Adrenal gland (tissue), 9 donors: ENCODE measurements at regions not wholly inside any gene's neighbourhood (a gene's known extent, or its start where the extent isn't known, plus 50 kb on each side); places are given as distances from the start of the nearest gene placed in this dataset.

Source experiments
- DNase-seq, 7 donors: peaks; one replicate each; pipeline ENCODE4 v3.0.0-alpha.2; 2019 to 2020
- H3K27ac ChIP-seq, 5 donors: fragments of 200-600 bp; sonication (generic) in 4 of 5; 1 replicate in 3 of 5; 2 replicates in 2 of 5; pipeline versions ENCODE4 v1.5.1 to v1.8.0; 2016 to 2020; ENCODE audit warnings: mild to moderate bottlenecking in 1 of 5
- H3K27me3 ChIP-seq: fragments of 200-600 bp; 2 replicates; pipeline ENCODE4 v1.8.0; 2021
- H3K36me3 ChIP-seq, 2 donors: fragments of 200-600 bp; replicated peaks in 1 of 2; 1 replicate in 1 of 2; 2 replicates in 1 of 2; pipeline versions ENCODE4 v1.5.1 to v1.8.0; 2018 to 2022
- H3K4me1 ChIP-seq, 2 donors: fragments of 200-600 bp; replicated peaks in 1 of 2; 1 replicate in 1 of 2; 2 replicates in 1 of 2; pipeline versions ENCODE4 v1.5.1 to v1.8.0; 2018 to 2021
- H3K4me3 ChIP-seq, 4 donors: fragments of 200-600 bp; sonication (generic) in 3 of 4; one replicate each; pipeline ENCODE4 v1.5.1; 2016 to 2018
- H3K9me3 ChIP-seq, 3 donors: fragments of 200-600 bp; sonication (generic) in 1 of 3; replicated peaks in 1 of 3; 1 replicate in 2 of 3; 2 replicates in 1 of 3; pipeline versions ENCODE4 v1.5.1 to v1.8.0; 2016 to 2021
- CTCF ChIP-seq, 6 experiments: fragments of 450-650 bp in 4 of 6; fragments of 200-600 bp in 2 of 6; sonication (generic) in 1 of 6; IDR thresholded peaks; 1 replicate in 5 of 6; 2 replicates in 1 of 6; pipeline versions ENCODE4 v1.5.1 to v1.8.0; 2016 to 2021; ENCODE audit warnings: antibody characterized with exemption in 6 of 6, mild to moderate bottlenecking in 2 of 6, moderate library complexity in 1 of 6
- POLR2A ChIP-seq, 2 donors: fragments of 450-650 bp; IDR thresholded peaks; one replicate each; pipeline ENCODE4 v1.6.1; 2017; ENCODE audit warnings: antibody characterized with exemption in 2 of 2, mild to moderate bottlenecking in 2 of 2, moderate library complexity in 1 of 2
- WGBS, 4 donors: extraction: QIAGEN DNeasy Blood & Tissue Kit in 2 of 4; methylation state at CpG; one replicate each; pipeline versions ENCODE4 v1.1.5 to v1.1.7; 2013 to 2017; 5-methylcytosine and 5-hydroxymethylcytosine counted together
- intact Hi-C, 2 donors: fragments of 100-400 bp; cut with DNase I; formaldehyde crosslinking; loops; one replicate each; pipeline versions ENCODE4 v1.14.1 to v1.15.0; 2022 to 2023
- donor health status: healthy with polysubstance abuse.
- donor health status: Bipolar disorder and iron deficiency.
- donor health status: DM: yes; HTN: yes; CAD: no.
- donor health status: DM: no; HTN: no; CAD: no.
- donor health status: DM: no; HTN: no; CAD: no.

- Histone ChIP-seq H3K4me3 (no peak overlapping the region), H3K4me1 (no peaks in the 10 kb centered on the region), H3K27me3 (no peaks in the 10 kb centered on the region), H3K36me3 (no peaks in the 10 kb centered on the region), H3K9me3 (no peaks in the 10 kb centered on the region), H3K27ac (no peak overlapping the region)
- 54 to 73% (median 68%) methylated on average over 6 of the region's 6 CpGs for WGBS, 4 donors
- intact Hi-C loops: no loop called here
- DNase-seq: no peak
- TF ChIP-seq POLR2A (IDR thresholded peaks at IDR 0.05) (no peak), CTCF (IDR thresholded peaks at IDR 0.05) (no peak)
These were observed 70.7 kb upstream of the CAMK1G start for GRCh38 chr1:209512821-209513220.

- no peaks in the 10 kb centered on the region for H3K36me3 ChIP-seq
- WGBS, 4 donors: 45 to 62% (median 54%) methylated on average over 5 of the region's 5 CpGs
- H3K27me3 ChIP-seq: no peaks in the 10 kb centered on the region
- no peaks in the 10 kb centered on the region for H3K4me1 ChIP-seq
- TF ChIP-seq POLR2A (IDR thresholded peaks at IDR 0.05): no peak
- TF ChIP-seq CTCF (IDR thresholded peaks at IDR 0.05): peak; percentile 8 to 40 (median 25)
- intact Hi-C loops: no loop called here
- no peaks in the 10 kb centered on the region for H3K9me3 ChIP-seq
- H3K27ac ChIP-seq: no peak overlapping the region
- H3K4me3 ChIP-seq: no peak overlapping the region
- no peak for DNase-seq
These were observed 70.3 kb upstream of the CAMK1G start for GRCh38 chr1:209513226-209513625.

GRCh38 chr1:209516771-209517680 is 66.5 kb upstream of the CAMK1G start:
- H3K4me1 ChIP-seq: no peaks in the 10 kb centered on the region
- no peaks in the 10 kb centered on the region for H3K27me3 ChIP-seq
- no peak overlapping the region for H3K4me3 ChIP-seq
- 57 to 69% (median 66%) methylated on average over 10 of the region's 10 CpGs for WGBS, 4 donors
- H3K27ac ChIP-seq: no peak overlapping the region
- no peaks in the 10 kb centered on the region for H3K9me3 ChIP-seq
- H3K36me3 ChIP-seq: no peaks in the 10 kb centered on the region
- TF ChIP-seq CTCF (IDR thresholded peaks at IDR 0.05) (no peak), POLR2A (IDR thresholded peaks at IDR 0.05) (no peak)
- intact Hi-C loops: no loop called here
- no peak for DNase-seq

GRCh38 chr1:209517681-209518050 is 65.8 kb upstream of the CAMK1G start:
- DNase-seq: no peak
- no peaks in the 10 kb centered on the region for H3K27me3 ChIP-seq
- TF ChIP-seq CTCF (IDR thresholded peaks at IDR 0.05) (no peak), POLR2A (IDR thresholded peaks at IDR 0.05) (no peak)
- no peak overlapping the region for H3K4me3 ChIP-seq
- no peak overlapping the region for H3K27ac ChIP-seq
- H3K4me1 ChIP-seq: no peaks in the 10 kb centered on the region
- no peaks in the 10 kb centered on the region for H3K9me3 ChIP-seq
- no peaks in the 10 kb centered on the region for H3K36me3 ChIP-seq
- WGBS, 4 donors: 32 to 76% (median 60%) methylated on average over 2 of the region's 2 CpGs
- intact Hi-C loops: no loop called here
